H9 (cell line): ENCODE measurements at regions not wholly inside any gene's neighbourhood (a gene's known extent, or its start where the extent isn't known, plus 50 kb on each side); places are given as distances from the start of the nearest gene placed in this dataset.

Source experiments
- DNase-seq: peaks from one replicate; pipeline ENCODE4 v3.0.0-alpha.2; 2017
- H2AFZ ChIP-seq: one replicate; pipeline ENCODE4 v1.6.1; 2013; ENCODE audit warnings: mild to moderate bottlenecking, low read length, control low read depth, moderate library complexity
- H2AK5ac ChIP-seq: 2 replicates; pipeline ENCODE4 v1.6.1; 2013; ENCODE audit warnings: low read length, control low read depth, mixed read lengths; ENCODE audit not compliant: insufficient read length
- H2BK120ac ChIP-seq: one replicate; pipeline ENCODE4 v1.6.1; 2013; ENCODE audit warnings: low read depth, mild to moderate bottlenecking, low read length, control low read depth, inconsistent platforms; ENCODE audit not compliant: poor library complexity, severe bottlenecking
- H2BK12ac ChIP-seq: 2 replicates; pipeline ENCODE4 v1.6.1; 2013; ENCODE audit warnings: low read length, control low read depth, mixed read lengths, low read depth; ENCODE audit not compliant: insufficient read length
- H2BK15ac ChIP-seq: 2 replicates; pipeline ENCODE4 v1.6.1; 2013; ENCODE audit warnings: low read depth, low read length, control low read depth
- H2BK20ac ChIP-seq: one replicate; pipeline ENCODE4 v1.6.1; 2013; ENCODE audit warnings: low read depth, mild to moderate bottlenecking, low read length, control low read depth, inconsistent platforms; ENCODE audit not compliant: poor library complexity, severe bottlenecking
- H2BK5ac ChIP-seq: 2 replicates; pipeline ENCODE4 v1.6.1; 2013; ENCODE audit warnings: low read length, control low read depth, mixed read lengths; ENCODE audit not compliant: insufficient read length
- H3K14ac ChIP-seq: 2 replicates; pipeline ENCODE4 v1.6.1; 2013; ENCODE audit warnings: low read length, control low read depth; ENCODE audit not compliant: insufficient read depth
- H3K18ac ChIP-seq: 2 replicates; pipeline ENCODE4 v1.6.1; 2013; ENCODE audit warnings: low read depth, mild to moderate bottlenecking, mixed read lengths, low read length, control low read depth; ENCODE audit not compliant: insufficient read length
- H3K23ac ChIP-seq: 2 replicates; pipeline ENCODE4 v1.6.1; 2013; ENCODE audit warnings: low read length, control low read depth, mixed read lengths, low read depth; ENCODE audit not compliant: insufficient read length
- H3K23me2 ChIP-seq: 2 replicates; pipeline ENCODE4 v1.6.1; 2013; ENCODE audit warnings: low read depth, mild to moderate bottlenecking, mixed read lengths, low read length, control low read depth; ENCODE audit not compliant: insufficient read length, poor library complexity, severe bottlenecking
- H3K27ac ChIP-seq: 2 replicates; pipeline ENCODE4 v1.5.1; 2013; ENCODE audit warnings: low read length, control low read depth, mixed read lengths, low read depth; ENCODE audit not compliant: insufficient read length
- H3K27me3 ChIP-seq: 2 replicates; pipeline ENCODE4 v1.6.1; 2013; ENCODE audit warnings: low read length, control low read depth, inconsistent platforms; ENCODE audit not compliant: insufficient read depth
- H3K4ac ChIP-seq: 2 replicates; pipeline ENCODE4 v1.6.1; 2013; ENCODE audit warnings: low read depth, mild to moderate bottlenecking, control low read depth, inconsistent platforms, low read length, moderate library complexity
- H3K4me1 ChIP-seq: 2 replicates; pipeline ENCODE4 v1.6.1; 2013; ENCODE audit warnings: low read length, control low read depth, inconsistent platforms; ENCODE audit not compliant: insufficient read depth
- H3K4me2 ChIP-seq: 2 replicates; pipeline ENCODE4 v1.6.1; 2013; ENCODE audit warnings: low read length, control low read depth, mixed read lengths; ENCODE audit not compliant: insufficient read length, insufficient read depth
- H3K56ac ChIP-seq: 2 replicates; pipeline ENCODE4 v1.6.1; 2013; ENCODE audit warnings: low read depth, mild to moderate bottlenecking, mixed read lengths, low read length, control low read depth; ENCODE audit not compliant: insufficient read length
- H3K79me1 ChIP-seq: 2 replicates; pipeline ENCODE4 v1.6.1; 2013; ENCODE audit warnings: low read depth, mild to moderate bottlenecking, moderate library complexity, low read length, control low read depth, inconsistent platforms; ENCODE audit not compliant: insufficient read depth, poor library complexity, severe bottlenecking
- H3K79me2 ChIP-seq: 2 replicates; pipeline ENCODE4 v1.6.1; 2013; ENCODE audit warnings: low read length, control low read depth, inconsistent platforms; ENCODE audit not compliant: insufficient read depth
- H3K9ac ChIP-seq: 2 replicates; pipeline ENCODE4 v1.6.1; 2013; ENCODE audit warnings: low read length, control low read depth, mixed read lengths; ENCODE audit not compliant: insufficient read length; ENCODE audit errors: extremely low read depth
- H3K9me3 ChIP-seq: one replicate; pipeline ENCODE4 v1.6.1; 2013; ENCODE audit warnings: low read depth, low read length, inconsistent platforms; ENCODE audit not compliant: control insufficient read depth
- H3T11ph ChIP-seq: one replicate; pipeline ENCODE4 v1.6.1; 2013; ENCODE audit warnings: mild to moderate bottlenecking, low read length, control low read depth, inconsistent platforms
- H4K20me1 ChIP-seq: one replicate; pipeline ENCODE4 v1.6.1; 2013; ENCODE audit not compliant: control insufficient read depth, insufficient read length, insufficient read depth
- H4K5ac ChIP-seq: 2 replicates; pipeline ENCODE4 v1.6.1; 2013; ENCODE audit warnings: low read depth, mild to moderate bottlenecking, mixed read lengths, low read length, control low read depth; ENCODE audit not compliant: insufficient read length
- H4K8ac ChIP-seq: replicated peaks from 2 replicates; pipeline ENCODE4 v1.6.1; 2013; ENCODE audit warnings: low read length, control low read depth, mixed read lengths, low read depth; ENCODE audit not compliant: insufficient read length
- H4K91ac ChIP-seq: 2 replicates; pipeline ENCODE4 v1.6.1; 2013; ENCODE audit warnings: low read depth, mild to moderate bottlenecking, moderate library complexity, mixed read lengths, low read length, control low read depth; ENCODE audit not compliant: insufficient read length
- H3K27ac Mint-ChIP-seq, 3 experiments: 2 replicates in 2 of 3; 3 replicates in 1 of 3; pipeline ENCODE4 v1.8.0; 2020 to 2021; ENCODE audit warnings: mixed read lengths in 3 of 3, mild to moderate bottlenecking in 1 of 3, moderate library complexity in 1 of 3
- H3K27me3 Mint-ChIP-seq: 2 replicates; pipeline ENCODE4 v1.8.0; 2021; ENCODE audit warnings: low read depth, mild to moderate bottlenecking, moderate library complexity, mixed read lengths
- H3K36me3 Mint-ChIP-seq, 3 experiments: 2 replicates in 2 of 3; 3 replicates in 1 of 3; pipeline ENCODE4 v1.8.0; 2020 to 2021; ENCODE audit warnings: low read depth in 3 of 3, mixed read lengths in 3 of 3; ENCODE audit not compliant: insufficient read depth in 1 of 3
- H3K4me1 Mint-ChIP-seq, 2 experiments: 2 replicates each; pipeline ENCODE4 v1.8.0; 2020; ENCODE audit warnings: mixed read lengths in 2 of 2
- H3K4me3 Mint-ChIP-seq, 2 experiments: 2 replicates in 1 of 2; 3 replicates in 1 of 2; pipeline ENCODE4 v1.8.0; 2020 to 2021; ENCODE audit warnings: mild to moderate bottlenecking in 2 of 2, mixed read lengths in 2 of 2, moderate library complexity in 1 of 2
- H3K9me3 Mint-ChIP-seq, 2 experiments: 2 replicates in 1 of 2; 3 replicates in 1 of 2; pipeline ENCODE4 v1.8.0; 2020; ENCODE audit warnings: mild to moderate bottlenecking in 2 of 2, mixed read lengths in 2 of 2, moderate library complexity in 1 of 2
- CTCF ChIP-seq: fragments of 200-600 bp; sonication (generic); conservative IDR thresholded peaks from 3 replicates; pipeline ENCODE4 v1.8.0; 2021; ENCODE audit warnings: antibody characterized with exemption, mild to moderate bottlenecking

DNA sequence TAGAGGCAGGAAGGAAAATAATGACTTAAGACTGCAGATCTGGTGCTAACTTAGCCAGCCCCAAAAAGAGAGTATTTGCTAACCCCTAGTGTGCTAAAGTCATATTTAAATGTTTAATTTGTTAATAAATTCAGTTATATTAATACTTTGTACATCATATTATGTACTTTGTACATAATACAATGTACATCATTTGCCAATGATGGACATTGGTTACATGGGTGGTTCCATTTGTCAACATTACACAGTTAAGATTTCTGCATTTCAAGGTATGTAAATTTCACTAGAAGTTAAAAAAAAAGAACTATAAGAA, 63.9 kb upstream of the PIM1 start:
- Histone ChIP-seq H4K8ac (no peak overlapping the region), H2BK12ac (no peak overlapping the region), H3K9ac (no peak overlapping the region), H3K9me3 (no peaks in the 10 kb centered on the region), H4K5ac (no peak overlapping the region), H2BK15ac (no peak overlapping the region), H3K27me3 (no peaks in the 10 kb centered on the region), H3K23me2 (peaks cover 4% of the 10 kb centered on the region), H3K27ac (no peak overlapping the region), H3K4me2 (no peak overlapping the region), H2BK5ac (no peak overlapping the region), H3K4ac (no peak overlapping the region), H3K56ac (no peak overlapping the region), H2BK20ac (no peak overlapping the region), H3K18ac (no peak overlapping the region), H2BK120ac (no peak overlapping the region), H3T11ph (no peak overlapping the region), H4K20me1 (no peaks in the 10 kb centered on the region), H3K4me1 (peaks cover 11% of the 10 kb centered on the region), H3K79me2 (no peaks in the 10 kb centered on the region), H4K91ac (no peak overlapping the region), H2AK5ac (no peak overlapping the region), H2AFZ (no peak overlapping the region), H3K23ac (no peak overlapping the region), H3K14ac (no peak overlapping the region), H3K79me1 (no peaks in the 10 kb centered on the region)
- DNase-seq: no peak
- Mint-ChIP-seq H3K27me3 (no peaks in the 10 kb centered on the region), H3K36me3 (peaks cover 0 to 5% (median 0%) of the 10 kb centered on the region in 3 experiments; a peak in 5 of 7 replicates), H3K4me1 (peaks cover 52 to 53% of the 10 kb centered on the region in 2 experiments), H3K4me3 (no peak overlapping the region), H3K9me3 (no peaks in the 10 kb centered on the region), H3K27ac (peak overlapping the region in 1 of 3 experiments; percentile 42; a peak in 2 of 7 replicates)
- no peak for TF ChIP-seq CTCF
